Right cardiac atrium (tissue), 5 donors: ENCODE measurements at regions not wholly inside any gene's neighbourhood (a gene's known extent, or its start where the extent isn't known, plus 50 kb on each side); places are given as distances from the start of the nearest gene placed in this dataset.

ENCODE experiments used
- ATAC-seq, 2 donors: fragments of 200-7000 bp; cut with Tn5 transposase; one replicate each; pipeline versions ENCODE4 v1.8.0 to v1.9.1; 2020; ENCODE audit warnings: moderate library complexity in 2 of 2, mild to moderate bottlenecking in 1 of 2
- DNase-seq, 3 donors: peaks; one replicate each; pipeline ENCODE4 v3.0.0-alpha.2; 2020
- H3K27ac ChIP-seq: one replicate; pipeline ENCODE4 v1.5.1; 2013; ENCODE audit warnings: mild to moderate bottlenecking, low read length, control low read depth, moderate library complexity
- H3K27me3 ChIP-seq: one replicate; pipeline ENCODE4 v1.6.1; 2013; ENCODE audit not compliant: control insufficient read depth, insufficient read depth
- H3K4me1 ChIP-seq: one replicate; pipeline ENCODE4 v1.6.1; 2013; ENCODE audit warnings: low read length; ENCODE audit not compliant: control insufficient read depth, insufficient read depth
- H3K4me3 ChIP-seq: one replicate; pipeline ENCODE4 v1.5.1; 2013; ENCODE audit warnings: low read length, control low read depth
- H3K9me3 ChIP-seq: one replicate; pipeline ENCODE4 v1.6.1; 2013; ENCODE audit warnings: low read length; ENCODE audit not compliant: control insufficient read depth
- WGBS: extraction: QIAGEN DNeasy Blood & Tissue Kit; methylation state at CpG from one replicate; pipeline ENCODE4 v1.1.7; 2013; 5-methylcytosine and 5-hydroxymethylcytosine counted together
- intact Hi-C, 4 donors: fragments of 100-400 bp; cut with DNase I; formaldehyde crosslinking; loops; one replicate each; pipeline versions ENCODE4 v1.11.0 to v1.14.0; 2022 to 2023
- donor health status: healthy with polysubstance abuse.
- donor health status: DM: no; HTN: yes; CAD: no.
- donor health status: DM: no; HTN: no; CAD: no.
- donor health status: DM: no; HTN: yes; CAD: no; lungs with severe emphysema.
- donor health status: DM: yes; HTN: yes; CAD: no.

- Histone ChIP-seq H3K9me3 (peaks cover 4% of the 10 kb centered on the region), H3K27me3 (no peaks in the 10 kb centered on the region), H3K27ac (no peak overlapping the region), H3K4me3 (no peak overlapping the region), H3K4me1 (peaks cover 7% of the 10 kb centered on the region)
- ATAC-seq: no peak
- intact Hi-C loops: no loop called here
- DNase-seq: no peak
- 79% methylated on average over 3 of the region's 3 CpGs for WGBS
These were observed 191.4 kb downstream of the PTPRU start for GRCh38 chr1:29427614-29428279.

- H3K27ac ChIP-seq: peak overlapping the region; percentile 43
- peak; percentile 61 to 70 for ATAC-seq
- 61% methylated on average over 7 of the region's 7 CpGs for WGBS
- H3K4me1 ChIP-seq: peaks cover 7% of the 10 kb centered on the region
- peaks cover 4% of the 10 kb centered on the region for H3K9me3 ChIP-seq
- intact Hi-C loops: no loop called here
- DNase-seq: peak in 2 of 3 donors; percentile 74 to 80
- H3K4me3 ChIP-seq: no peak overlapping the region
- H3K27me3 ChIP-seq: no peaks in the 10 kb centered on the region
These were observed 190.5 kb downstream of the PTPRU start for GRCh38 chr1:29426701-29427279.

- DNase-seq (no peak), ATAC-seq (peak; percentile 59 to 60)
- WGBS: 92% methylated on average over 2 of the region's 2 CpGs
- Histone ChIP-seq H3K4me3 (no peak overlapping the region), H3K4me1 (peaks cover 7% of the 10 kb centered on the region), H3K27me3 (no peaks in the 10 kb centered on the region), H3K9me3 (no peaks in the 10 kb centered on the region), H3K27ac (peak overlapping the region; percentile 32)
- intact Hi-C loops: no loop called here
These were observed 189.3 kb downstream of the PTPRU start for GRCh38 chr1:29425631-29426030.

DNA sequence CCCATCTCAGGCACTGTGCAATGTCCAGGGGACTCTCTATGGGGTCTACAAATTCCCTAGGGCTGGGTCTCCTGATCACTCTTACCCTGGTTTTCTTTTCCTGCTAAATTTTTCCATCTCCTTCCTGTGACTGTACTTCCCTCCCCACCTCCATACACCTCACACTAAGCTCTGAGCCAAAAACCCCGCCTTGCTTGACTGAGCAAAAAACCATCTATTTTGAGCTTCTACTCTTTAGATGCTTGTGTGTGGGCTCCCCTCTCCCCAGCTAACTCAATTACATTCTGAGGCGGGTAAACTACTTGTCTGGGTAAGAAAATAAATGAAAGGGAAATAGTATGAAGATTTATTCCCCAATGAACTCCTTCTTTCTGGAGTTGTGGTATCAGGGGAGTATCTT is 187.9 kb downstream of the PTPRU start:
- H3K27me3 ChIP-seq: no peaks in the 10 kb centered on the region
- H3K9me3 ChIP-seq: no peaks in the 10 kb centered on the region
- H3K4me1 ChIP-seq: peaks cover 7% of the 10 kb centered on the region
- 89% methylated on average over 2 of the region's 2 CpGs for WGBS
- ATAC-seq: no peak
- intact Hi-C loops: no loop called here
- no peak for DNase-seq
- no peak overlapping the region for H3K27ac ChIP-seq
- no peak overlapping the region for H3K4me3 ChIP-seq

- Histone ChIP-seq H3K27me3 (no peaks in the 10 kb centered on the region), H3K27ac (no peak overlapping the region), H3K4me1 (peaks cover 1% of the 10 kb centered on the region), H3K9me3 (no peaks in the 10 kb centered on the region), H3K4me3 (no peak overlapping the region)
- ATAC-seq (no peak), DNase-seq (no peak)
- intact Hi-C loops: no loop called here
- WGBS: 75% methylated on average over 2 of the region's 2 CpGs
These were observed 183.9 kb downstream of the PTPRU start for GRCh38 chr1:29420202-29420601.

DNA sequence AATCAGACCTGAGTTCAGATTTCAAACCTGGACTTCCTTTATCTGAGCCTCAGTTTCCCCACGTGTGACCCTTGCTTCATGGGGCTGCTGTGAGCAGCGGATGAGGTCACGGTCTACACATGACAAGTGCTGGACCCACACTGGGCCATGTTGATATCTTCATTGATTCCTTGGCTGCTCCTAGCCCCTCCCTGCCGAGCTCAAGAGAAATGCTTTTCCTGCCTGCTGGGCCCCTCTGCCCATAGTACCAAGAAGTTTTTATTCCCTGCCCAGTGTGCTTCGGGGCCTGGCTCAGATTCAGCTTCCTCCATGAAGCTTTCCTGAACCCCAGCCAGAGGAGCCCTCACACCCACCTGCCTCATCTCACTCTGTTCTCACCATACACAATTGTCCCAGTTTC is 181.6 kb downstream of the PTPRU start:
- no peaks in the 10 kb centered on the region for H3K27me3 ChIP-seq
- H3K9me3 ChIP-seq: no peaks in the 10 kb centered on the region
- no peak for DNase-seq
- H3K4me1 ChIP-seq: no peaks in the 10 kb centered on the region
- WGBS: 80% methylated on average over 5 of the region's 5 CpGs
- intact Hi-C loops: no loop called here
- no peak overlapping the region for H3K27ac ChIP-seq
- no peak for ATAC-seq
- no peak overlapping the region for H3K4me3 ChIP-seq

DNA sequence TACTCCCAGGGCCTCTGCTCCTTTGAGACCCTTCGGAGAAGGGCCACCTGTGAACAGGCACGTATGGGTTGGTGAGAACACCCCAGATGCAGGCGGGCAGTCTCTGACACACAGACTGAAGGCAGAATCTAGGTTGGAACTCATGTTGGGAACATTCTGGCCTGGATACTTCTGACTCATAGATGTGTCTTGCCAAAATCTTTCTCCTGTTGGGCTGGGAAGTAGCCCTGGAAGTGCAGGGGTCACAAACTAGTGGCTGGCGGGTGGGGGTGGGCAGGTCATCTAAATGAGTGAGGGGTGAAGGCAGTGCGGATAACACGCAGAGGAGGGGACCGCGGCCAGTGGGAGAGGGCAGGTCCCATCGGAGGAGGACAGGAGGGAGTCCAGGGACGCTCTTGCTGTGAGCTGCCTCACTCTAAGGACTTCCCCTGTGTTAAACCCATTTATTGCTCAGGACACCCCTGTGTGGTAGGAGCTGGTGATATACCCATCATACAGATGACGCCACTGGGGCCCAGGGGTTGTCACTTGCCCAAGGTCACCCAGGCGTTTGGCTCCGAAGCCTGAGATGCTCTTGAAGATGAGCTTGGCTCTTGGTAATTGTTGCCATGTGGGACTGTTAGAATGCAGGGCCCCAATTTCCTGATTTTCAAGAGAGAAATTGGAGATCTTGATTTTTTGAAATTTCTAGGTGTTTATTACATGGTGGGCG is 181.0 kb downstream of the PTPRU start:
- peak; percentile 76 to 87 for ATAC-seq
- Histone ChIP-seq H3K27me3 (no peaks in the 10 kb centered on the region), H3K27ac (peak overlapping the region; percentile 2), H3K9me3 (no peaks in the 10 kb centered on the region), H3K4me3 (no peak overlapping the region), H3K4me1 (no peaks in the 10 kb centered on the region)
- DNase-seq: peak in 2 of 3 donors; percentile 57 to 69
- WGBS: 66% methylated on average over 14 of the region's 14 CpGs
- intact Hi-C loops: no loop called here

- Histone ChIP-seq H3K4me3 (no peak overlapping the region), H3K4me1 (no peaks in the 10 kb centered on the region), H3K27me3 (no peaks in the 10 kb centered on the region), H3K27ac (peak overlapping the region; percentile 2), H3K9me3 (no peaks in the 10 kb centered on the region)
- DNase-seq (no peak), ATAC-seq (peak; percentile 46 to 57)
- WGBS: 37% methylated on average over 13 of the region's 13 CpGs
- intact Hi-C loops: no loop called here
These were observed 180.2 kb downstream of the PTPRU start for GRCh38 chr1:29416267-29417146.

DNA sequence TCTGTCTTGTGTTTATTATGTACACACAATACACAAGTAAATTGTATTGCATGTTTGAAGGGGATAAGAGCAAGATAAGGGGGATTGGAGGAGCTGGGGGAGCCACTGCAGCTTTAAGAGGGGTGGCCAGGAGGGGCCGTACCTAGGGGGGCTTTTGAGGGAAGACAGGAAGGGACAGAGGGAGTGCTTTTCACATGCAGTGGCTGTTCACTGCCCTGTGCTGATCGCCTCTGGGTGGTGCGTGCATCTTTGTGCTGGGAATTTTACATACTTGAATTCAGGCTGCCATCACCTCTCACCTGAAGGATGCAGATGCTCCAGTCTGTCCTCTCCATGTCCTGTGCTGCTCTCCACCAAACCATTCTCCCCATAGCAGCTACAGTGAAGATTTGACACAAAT is 179.5 kb downstream of the PTPRU start:
- Histone ChIP-seq H3K9me3 (no peaks in the 10 kb centered on the region), H3K4me3 (no peak overlapping the region), H3K4me1 (no peaks in the 10 kb centered on the region), H3K27me3 (no peaks in the 10 kb centered on the region), H3K27ac (no peak overlapping the region)
- DNase-seq (no peak), ATAC-seq (no peak)
- intact Hi-C loops: no loop called here
- WGBS: 48% methylated on average over 3 of the region's 3 CpGs

- intact Hi-C loops: no loop called here
- no peak for ATAC-seq
- 50% methylated on average over 9 of the region's 9 CpGs for WGBS
These were observed 179.0 kb downstream of the PTPRU start for GRCh38 chr1:29415156-29415830.

More at GRCh38 chr1:29415156-29415830, 179.0 kb downstream of the PTPRU start:
- H3K4me1 ChIP-seq: no peaks in the 10 kb centered on the region
- H3K4me3 ChIP-seq: no peak overlapping the region
- no peak for DNase-seq
- H3K27me3 ChIP-seq: no peaks in the 10 kb centered on the region
- no peaks in the 10 kb centered on the region for H3K9me3 ChIP-seq
- H3K27ac ChIP-seq: no peak overlapping the region
